ENCODE measurements at regions not wholly inside any gene's neighbourhood (a gene's known extent, or its start where the extent isn't known, plus 50 kb on each side); places are given as distances from the start of the nearest gene placed in this dataset.

- Histone ChIP-seq H3K27ac (ENCODE audit: low read depth, low read length) (no peak overlapping the region), H3K9me3 (ENCODE audit: control insufficient read depth, low read length) (peaks cover 12% of the 10 kb centered on the region), H3K36me3 (ENCODE audit: control insufficient read depth, insufficient read depth, low read length) (no peaks in the 10 kb centered on the region), H3K4me1 (ENCODE audit: control insufficient read depth, insufficient read depth, low read length) (no peaks in the 10 kb centered on the region), H3K27me3 (ENCODE audit: control insufficient read depth, insufficient read depth, low read length, poor library complexity, severe bottlenecking) (no peaks in the 10 kb centered on the region), H3K4me3 (ENCODE audit: low read length) (no peak overlapping the region), H3K9ac (ENCODE audit: extremely low read depth, low read length, poor library complexity, severe bottlenecking) (no peak overlapping the region)
- H3K4me1 Mint-ChIP-seq = peaks cover 5% of the 10 kb centered on the region
- TF ChIP-seq, protein P1, sequence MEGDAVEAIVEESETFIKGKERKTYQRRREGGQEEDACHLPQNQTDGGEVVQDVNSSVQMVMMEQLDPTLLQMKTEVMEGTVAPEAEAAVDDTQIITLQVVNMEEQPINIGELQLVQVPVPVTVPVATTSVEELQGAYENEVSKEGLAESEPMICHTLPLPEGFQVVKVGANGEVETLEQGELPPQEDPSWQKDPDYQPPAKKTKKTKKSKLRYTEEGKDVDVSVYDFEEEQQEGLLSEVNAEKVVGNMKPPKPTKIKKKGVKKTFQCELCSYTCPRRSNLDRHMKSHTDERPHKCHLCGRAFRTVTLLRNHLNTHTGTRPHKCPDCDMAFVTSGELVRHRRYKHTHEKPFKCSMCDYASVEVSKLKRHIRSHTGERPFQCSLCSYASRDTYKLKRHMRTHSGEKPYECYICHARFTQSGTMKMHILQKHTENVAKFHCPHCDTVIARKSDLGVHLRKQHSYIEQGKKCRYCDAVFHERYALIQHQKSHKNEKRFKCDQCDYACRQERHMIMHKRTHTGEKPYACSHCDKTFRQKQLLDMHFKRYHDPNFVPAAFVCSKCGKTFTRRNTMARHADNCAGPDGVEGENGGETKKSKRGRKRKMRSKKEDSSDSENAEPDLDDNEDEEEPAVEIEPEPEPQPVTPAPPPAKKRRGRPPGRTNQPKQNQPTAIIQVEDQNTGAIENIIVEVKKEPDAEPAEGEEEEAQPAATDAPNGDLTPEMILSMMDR (conservative IDR thresholded peaks at IDR 0.05) = peak; percentile 88
- peaks cover 6% of the 10 kb centered on the region for H3K9me3 Mint-ChIP-seq
- no peak overlapping the region for H3K27ac Mint-ChIP-seq
- H3K27me3 Mint-ChIP-seq (ENCODE audit: insufficient read depth) = no peaks in the 10 kb centered on the region
- 73 to 77% methylated on average over 6 to 13 of the region's 13 CpGs for WGBS, 2 experiments (ENCODE audit: insufficient coverage in 1 of 2, insufficient read length in 1 of 2)
- H3K36me3 Mint-ChIP-seq (ENCODE audit: low read depth) = no peaks in the 10 kb centered on the region
- DNase-seq = peak; percentile 78
- H3K4me3 Mint-ChIP-seq = no peak overlapping the region
These were observed 288.6 kb upstream of the ELAC2 start for GRCh38 chr17:13306310-13306962.

DNA sequence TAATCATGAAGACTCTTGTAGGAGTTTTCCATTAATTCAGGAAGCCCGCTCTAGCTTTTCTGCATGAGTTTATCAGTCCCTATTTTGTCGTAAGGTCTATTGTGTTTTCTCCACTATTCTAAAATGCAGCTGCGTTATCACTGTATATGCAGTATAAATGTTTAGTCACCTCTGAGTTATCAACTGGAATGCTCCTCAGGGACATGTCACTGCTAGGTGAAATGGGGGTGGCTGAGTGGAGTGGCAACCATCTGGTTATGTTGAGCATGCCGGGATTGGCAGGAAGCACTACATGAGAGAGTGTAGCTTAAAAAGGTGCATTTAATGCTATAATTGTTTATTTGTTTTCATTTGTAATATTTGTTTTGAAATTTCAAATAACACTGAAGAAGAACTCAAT lies 285.2 kb upstream of the ELAC2 start:
- Histone ChIP-seq H3K27me3 (ENCODE audit: control insufficient read depth, insufficient read depth, low read length, poor library complexity, severe bottlenecking) (no peaks in the 10 kb centered on the region), H3K36me3 (ENCODE audit: control insufficient read depth, insufficient read depth, low read length) (no peaks in the 10 kb centered on the region), H3K4me1 (ENCODE audit: control insufficient read depth, insufficient read depth, low read length) (no peaks in the 10 kb centered on the region), H3K9me3 (ENCODE audit: control insufficient read depth, low read length) (no peaks in the 10 kb centered on the region), H3K9ac (ENCODE audit: extremely low read depth, low read length, poor library complexity, severe bottlenecking) (no peak overlapping the region), H3K4me3 (ENCODE audit: low read length) (no peak overlapping the region), H3K27ac (ENCODE audit: low read depth, low read length) (no peak overlapping the region)
- H3K27me3 Mint-ChIP-seq (ENCODE audit: insufficient read depth) = no peaks in the 10 kb centered on the region
- TF ChIP-seq, protein P1 (conservative IDR thresholded peaks at IDR 0.05) = no peak
- no peak for DNase-seq
- peaks cover 5% of the 10 kb centered on the region for H3K4me1 Mint-ChIP-seq
- 96 to 100% methylated on average over 1 to 4 of the region's 4 CpGs for WGBS, 2 experiments (ENCODE audit: insufficient coverage in 1 of 2, insufficient read length in 1 of 2)
- no peak overlapping the region for H3K4me3 Mint-ChIP-seq
- H3K36me3 Mint-ChIP-seq (ENCODE audit: low read depth) = no peaks in the 10 kb centered on the region
- H3K27ac Mint-ChIP-seq = no peak overlapping the region
- no peaks in the 10 kb centered on the region for H3K9me3 Mint-ChIP-seq

- H3K27ac Mint-ChIP-seq = no peak overlapping the region
- no peaks in the 10 kb centered on the region for H3K27me3 Mint-ChIP-seq (ENCODE audit: insufficient read depth)
- no peaks in the 10 kb centered on the region for H3K4me1 ChIP-seq (ENCODE audit: control insufficient read depth, insufficient read depth, low read length)
- no peaks in the 10 kb centered on the region for H3K9me3 Mint-ChIP-seq
- no peak overlapping the region for H3K9ac ChIP-seq (ENCODE audit: extremely low read depth, low read length, poor library complexity, severe bottlenecking)
- no peak overlapping the region for H3K4me3 ChIP-seq (ENCODE audit: low read length)
- H3K9me3 ChIP-seq (ENCODE audit: control insufficient read depth, low read length) = no peaks in the 10 kb centered on the region
- WGBS, 2 experiments (ENCODE audit: insufficient coverage in 1 of 2, insufficient read length in 1 of 2) = 88 to 96% methylated on average over 1 to 3 of the region's 3 CpGs
- TF ChIP-seq, protein P1 (conservative IDR thresholded peaks at IDR 0.05) = no peak
- H3K36me3 ChIP-seq (ENCODE audit: control insufficient read depth, insufficient read depth, low read length) = no peaks in the 10 kb centered on the region
- H3K4me1 Mint-ChIP-seq = peaks cover under 1% of the 10 kb centered on the region
- no peaks in the 10 kb centered on the region for H3K27me3 ChIP-seq (ENCODE audit: control insufficient read depth, insufficient read depth, low read length, poor library complexity, severe bottlenecking)
- no peaks in the 10 kb centered on the region for H3K36me3 Mint-ChIP-seq (ENCODE audit: low read depth)
- DNase-seq = no peak
- no peak overlapping the region for H3K4me3 Mint-ChIP-seq
- no peak overlapping the region for H3K27ac ChIP-seq (ENCODE audit: low read depth, low read length)
These were observed 284.6 kb upstream of the ELAC2 start for GRCh38 chr17:13302419-13302818.
